OCI-LY7 (cell line): ENCODE measurements at regions not wholly inside any gene's neighbourhood (a gene's known extent, or its start where the extent isn't known, plus 50 kb on each side); places are given as distances from the start of the nearest gene placed in this dataset.

ENCODE experiments used
- EZH2phosphoT487 ChIP-seq: fragments of 200-600 bp; sonication (generic); IDR thresholded peaks from 2 replicates; pipeline ENCODE4 v1.6.1; 2018; ENCODE audit warnings: low read depth, borderline replicate concordance, mild to moderate bottlenecking, mixed run types, antibody characterized with exemption, low read length, moderate library complexity, mixed read lengths
- TF ChIP-seq, protein P1 (sequence below): fragments of 200-600 bp; sonication (generic); conservative IDR thresholded peaks from 2 replicates; pipeline ENCODE4 v1.5.1; 2014; ENCODE audit warnings: mild to moderate bottlenecking, antibody characterized with exemption, low read length, moderate library complexity, mixed read lengths

- TF ChIP-seq, protein P1, sequence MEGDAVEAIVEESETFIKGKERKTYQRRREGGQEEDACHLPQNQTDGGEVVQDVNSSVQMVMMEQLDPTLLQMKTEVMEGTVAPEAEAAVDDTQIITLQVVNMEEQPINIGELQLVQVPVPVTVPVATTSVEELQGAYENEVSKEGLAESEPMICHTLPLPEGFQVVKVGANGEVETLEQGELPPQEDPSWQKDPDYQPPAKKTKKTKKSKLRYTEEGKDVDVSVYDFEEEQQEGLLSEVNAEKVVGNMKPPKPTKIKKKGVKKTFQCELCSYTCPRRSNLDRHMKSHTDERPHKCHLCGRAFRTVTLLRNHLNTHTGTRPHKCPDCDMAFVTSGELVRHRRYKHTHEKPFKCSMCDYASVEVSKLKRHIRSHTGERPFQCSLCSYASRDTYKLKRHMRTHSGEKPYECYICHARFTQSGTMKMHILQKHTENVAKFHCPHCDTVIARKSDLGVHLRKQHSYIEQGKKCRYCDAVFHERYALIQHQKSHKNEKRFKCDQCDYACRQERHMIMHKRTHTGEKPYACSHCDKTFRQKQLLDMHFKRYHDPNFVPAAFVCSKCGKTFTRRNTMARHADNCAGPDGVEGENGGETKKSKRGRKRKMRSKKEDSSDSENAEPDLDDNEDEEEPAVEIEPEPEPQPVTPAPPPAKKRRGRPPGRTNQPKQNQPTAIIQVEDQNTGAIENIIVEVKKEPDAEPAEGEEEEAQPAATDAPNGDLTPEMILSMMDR = no peak
- no peak for TF ChIP-seq EZH2phosphoT487
These were observed 289.2 kb downstream of the CLIC5 start for GRCh38 chr6:45726444-45726843.
